GM23338 (cell line): ENCODE measurements at regions not wholly inside any gene's neighbourhood (a gene's known extent, or its start where the extent isn't known, plus 50 kb on each side); places are given as distances from the start of the nearest gene placed in this dataset.

Experiments
- ATAC-seq: fragments of 200-7000 bp; cut with Tn5 transposase; 3 replicates; pipeline ENCODE4 v1.9.1; 2020
- DNase-seq: peaks from one replicate; pipeline ENCODE4 v3.0.0-alpha.2; 2015; ENCODE audit warnings: low spot score
- H2AFZ ChIP-seq: fragments of 200-600 bp; sonication (generic); 2 replicates; pipeline ENCODE4 v1.8.0; 2016; ENCODE audit warnings: antibody characterized with exemption, mild to moderate bottlenecking, moderate library complexity
- H3F3A ChIP-seq: fragments of 200-600 bp; sonication (generic); replicated peaks from 2 replicates; pipeline ENCODE4 v1.8.0; 2017; ENCODE audit warnings: antibody characterized with exemption, mixed run types, low read depth
- H3K27ac ChIP-seq: fragments of 200-600 bp; sonication (generic); 2 replicates; pipeline ENCODE4 v1.6.1; 2016; ENCODE audit warnings: low read depth
- H3K27me3 ChIP-seq: fragments of 200-600 bp; sonication (generic); 2 replicates; pipeline ENCODE4 v1.8.0; 2016; ENCODE audit warnings: mild to moderate bottlenecking, mixed run types, moderate library complexity; ENCODE audit not compliant: insufficient read depth
- H3K36me3 ChIP-seq: fragments of 200-600 bp; sonication (generic); 2 replicates; pipeline ENCODE4 v1.8.0; 2016; ENCODE audit warnings: mild to moderate bottlenecking; ENCODE audit not compliant: insufficient read depth
- H3K4me1 ChIP-seq: fragments of 200-600 bp; sonication (generic); 2 replicates; pipeline ENCODE4 v1.8.0; 2016; ENCODE audit warnings: mild to moderate bottlenecking, moderate library complexity; ENCODE audit not compliant: insufficient read depth
- H3K4me2 ChIP-seq: fragments of 200-600 bp; sonication (generic); 2 replicates; pipeline ENCODE4 v1.7.1; 2017; ENCODE audit warnings: mixed run types
- H3K4me3 ChIP-seq: fragments of 200-600 bp; sonication (generic); 2 replicates; pipeline ENCODE4 v1.6.1; 2016; ENCODE audit warnings: mixed run types
- H3K79me2 ChIP-seq: fragments of 200-600 bp; sonication (generic); replicated peaks from 2 replicates; pipeline ENCODE4 v1.8.0; 2017; ENCODE audit warnings: mild to moderate bottlenecking; ENCODE audit not compliant: insufficient read depth
- H3K9me2 ChIP-seq: fragments of 200-600 bp; sonication (generic); 2 replicates; pipeline ENCODE4 v1.8.0; 2017; ENCODE audit not compliant: insufficient read depth
- H4K20me1 ChIP-seq: fragments of 200-600 bp; sonication (generic); replicated peaks from 2 replicates; pipeline ENCODE4 v1.8.0; 2017; ENCODE audit warnings: mild to moderate bottlenecking; ENCODE audit not compliant: insufficient read depth
- H3K27ac Mint-ChIP-seq: 2 replicates; pipeline ENCODE4 v1.8.0; 2020; ENCODE audit warnings: inconsistent platforms, mild to moderate bottlenecking, moderate library complexity, mixed read lengths
- H3K27me3 Mint-ChIP-seq: 3 replicates; pipeline ENCODE4 v1.8.0; 2022; ENCODE audit warnings: low read depth, mild to moderate bottlenecking, moderate library complexity, mixed read lengths, inconsistent platforms; ENCODE audit not compliant: insufficient read depth, poor library complexity
- H3K36me3 Mint-ChIP-seq: 3 replicates; pipeline ENCODE4 v1.8.0; 2021; ENCODE audit warnings: low read depth, mild to moderate bottlenecking, inconsistent platforms, moderate library complexity, mixed read lengths
- H3K4me1 Mint-ChIP-seq: 3 replicates; pipeline ENCODE4 v1.8.0; 2020; ENCODE audit warnings: mild to moderate bottlenecking, inconsistent platforms, mixed read lengths
- H3K4me3 Mint-ChIP-seq: 3 replicates; pipeline ENCODE4 v1.8.0; 2021; ENCODE audit warnings: moderate library complexity, mild to moderate bottlenecking, inconsistent platforms, mixed read lengths
- H3K9me3 Mint-ChIP-seq: 3 replicates; pipeline ENCODE4 v1.8.0; 2020; ENCODE audit warnings: moderate library complexity, mild to moderate bottlenecking, inconsistent platforms, mixed read lengths
- EZH2 ChIP-seq: fragments of 200-600 bp; sonication (generic); IDR thresholded peaks from one replicate; pipeline ENCODE4 v1.8.0; 2017; ENCODE audit warnings: antibody characterized with exemption, mild to moderate bottlenecking, low read depth; ENCODE audit not compliant: unreplicated experiment
- EZH2phosphoT487 ChIP-seq: fragments of 200-600 bp; sonication (generic); IDR thresholded peaks from one replicate; pipeline ENCODE4 v1.8.1; 2018; ENCODE audit warnings: antibody characterized with exemption; ENCODE audit not compliant: unreplicated experiment
- JUNB ChIP-seq: IDR thresholded peaks from one replicate; pipeline ENCODE4 v1.6.1; 2016; ENCODE audit warnings: antibody characterized with exemption; ENCODE audit not compliant: unreplicated experiment
- NANOG ChIP-seq: IDR thresholded peaks from 2 replicates; pipeline ENCODE4 v1.6.1; 2016; ENCODE audit warnings: antibody characterized with exemption, borderline replicate concordance
- STAT1 ChIP-seq: IDR thresholded peaks from one replicate; pipeline ENCODE4 v1.6.1; 2016; ENCODE audit warnings: antibody characterized with exemption; ENCODE audit not compliant: unreplicated experiment
- ZNF114 ChIP-seq: fragments of 250-450 bp; sonication (Bioruptor Pico); IDR thresholded peaks from 2 replicates; pipeline ENCODE4 v1.5.0; 2020; ENCODE audit warnings: mild to moderate bottlenecking, moderate library complexity
- ZNF331 ChIP-seq: fragments of 250-450 bp; sonication (Bioruptor Pico); IDR thresholded peaks from 2 replicates; pipeline ENCODE4 v1.5.0; 2020; ENCODE audit warnings: low read depth, mild to moderate bottlenecking, moderate library complexity
- TF ChIP-seq, protein P1 (sequence below), 2 experiments: fragments of 200-600 bp in 1 of 2; sonication (generic) in 1 of 2; conservative IDR thresholded peaks; 2 replicates each; pipeline versions ENCODE4 v1.5.1 to v1.6.1; 2016 to 2017; ENCODE audit warnings: antibody characterized with exemption in 2 of 2, low read depth in 2 of 2, mild to moderate bottlenecking in 2 of 2, moderate library complexity in 1 of 2
- TF ChIP-seq, protein P2 (sequence below): IDR thresholded peaks from 2 replicates; pipeline ENCODE4 v1.6.1; 2016; ENCODE audit warnings: antibody characterized with exemption
- TF ChIP-seq, protein P3 (sequence below): fragments of 250-450 bp; sonication (Bioruptor Pico); IDR thresholded peaks from 2 replicates; pipeline ENCODE4 v1.5.0; 2020; ENCODE audit warnings: mild to moderate bottlenecking, moderate library complexity
- TF ChIP-seq, protein P4 (sequence below): IDR thresholded peaks from one replicate; pipeline ENCODE4 v1.6.1; 2018; ENCODE audit warnings: antibody characterized with exemption; ENCODE audit not compliant: unreplicated experiment

DNA sequence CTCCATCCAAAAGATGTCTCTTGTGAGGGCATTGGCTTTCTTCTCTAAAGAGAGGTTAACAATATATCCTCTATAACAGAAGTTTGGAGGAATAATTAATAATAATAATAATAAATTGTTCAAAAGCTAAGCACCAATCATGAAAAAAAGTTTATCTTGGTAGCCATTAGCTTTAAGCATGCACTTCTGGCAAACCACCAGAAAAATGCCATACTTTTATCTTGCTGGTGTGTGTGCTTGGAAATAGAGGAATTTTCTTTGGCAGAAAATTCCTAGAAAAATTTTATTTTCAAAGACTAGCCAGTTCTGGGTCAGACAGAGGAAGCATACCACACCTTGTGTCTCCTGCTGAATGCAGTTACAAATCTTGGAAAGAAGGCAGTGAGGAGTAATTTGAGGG lies 52.5 kb upstream of the NPY start:
- Histone ChIP-seq H3K79me2 (no peaks in the 10 kb centered on the region), H3K27me3 (no peaks in the 10 kb centered on the region), H4K20me1 (no peaks in the 10 kb centered on the region), H3K9me2 (0 out of 2 replicates have a peak, but pooled peaks cover 4% of the 10 kb centered on the region), H3K27ac (no peak overlapping the region), H3F3A (no peaks in the 10 kb centered on the region), H3K36me3 (no peaks in the 10 kb centered on the region), H3K4me1 (peaks cover 45% of the 10 kb centered on the region), H3K4me3 (no peak overlapping the region), H3K4me2 (no peak overlapping the region), H2AFZ (no peak overlapping the region)
- no peaks in the 10 kb centered on the region for H3K36me3 Mint-ChIP-seq
- H3K4me3 Mint-ChIP-seq, result no peak overlapping the region
- H3K9me3 Mint-ChIP-seq, result no peaks in the 10 kb centered on the region
- ATAC-seq, result no peak
- no peak overlapping the region for H3K27ac Mint-ChIP-seq
- peaks cover 2% of the 10 kb centered on the region for H3K27me3 Mint-ChIP-seq
- peaks cover 43% of the 10 kb centered on the region for H3K4me1 Mint-ChIP-seq
- no peak for DNase-seq
- no peak for TF ChIP-seq ZNF331 (CRISPR knock-in tag)
- no peak for TF ChIP-seq JUNB
- no peak for TF ChIP-seq EZH2phosphoT487
- TF ChIP-seq, protein P1, sequence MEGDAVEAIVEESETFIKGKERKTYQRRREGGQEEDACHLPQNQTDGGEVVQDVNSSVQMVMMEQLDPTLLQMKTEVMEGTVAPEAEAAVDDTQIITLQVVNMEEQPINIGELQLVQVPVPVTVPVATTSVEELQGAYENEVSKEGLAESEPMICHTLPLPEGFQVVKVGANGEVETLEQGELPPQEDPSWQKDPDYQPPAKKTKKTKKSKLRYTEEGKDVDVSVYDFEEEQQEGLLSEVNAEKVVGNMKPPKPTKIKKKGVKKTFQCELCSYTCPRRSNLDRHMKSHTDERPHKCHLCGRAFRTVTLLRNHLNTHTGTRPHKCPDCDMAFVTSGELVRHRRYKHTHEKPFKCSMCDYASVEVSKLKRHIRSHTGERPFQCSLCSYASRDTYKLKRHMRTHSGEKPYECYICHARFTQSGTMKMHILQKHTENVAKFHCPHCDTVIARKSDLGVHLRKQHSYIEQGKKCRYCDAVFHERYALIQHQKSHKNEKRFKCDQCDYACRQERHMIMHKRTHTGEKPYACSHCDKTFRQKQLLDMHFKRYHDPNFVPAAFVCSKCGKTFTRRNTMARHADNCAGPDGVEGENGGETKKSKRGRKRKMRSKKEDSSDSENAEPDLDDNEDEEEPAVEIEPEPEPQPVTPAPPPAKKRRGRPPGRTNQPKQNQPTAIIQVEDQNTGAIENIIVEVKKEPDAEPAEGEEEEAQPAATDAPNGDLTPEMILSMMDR (conservative IDR thresholded peaks at IDR 0.05; ENCODE audit: low read depth in 2 of 2), result no peak
- no peak for TF ChIP-seq STAT1
- TF ChIP-seq NANOG, result no peak
- no peak for TF ChIP-seq ZNF114 (CRISPR knock-in tag)
- TF ChIP-seq, protein P2, sequence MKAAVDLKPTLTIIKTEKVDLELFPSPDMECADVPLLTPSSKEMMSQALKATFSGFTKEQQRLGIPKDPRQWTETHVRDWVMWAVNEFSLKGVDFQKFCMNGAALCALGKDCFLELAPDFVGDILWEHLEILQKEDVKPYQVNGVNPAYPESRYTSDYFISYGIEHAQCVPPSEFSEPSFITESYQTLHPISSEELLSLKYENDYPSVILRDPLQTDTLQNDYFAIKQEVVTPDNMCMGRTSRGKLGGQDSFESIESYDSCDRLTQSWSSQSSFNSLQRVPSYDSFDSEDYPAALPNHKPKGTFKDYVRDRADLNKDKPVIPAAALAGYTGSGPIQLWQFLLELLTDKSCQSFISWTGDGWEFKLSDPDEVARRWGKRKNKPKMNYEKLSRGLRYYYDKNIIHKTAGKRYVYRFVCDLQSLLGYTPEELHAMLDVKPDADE, result no peak
- TF ChIP-seq, protein P3, sequence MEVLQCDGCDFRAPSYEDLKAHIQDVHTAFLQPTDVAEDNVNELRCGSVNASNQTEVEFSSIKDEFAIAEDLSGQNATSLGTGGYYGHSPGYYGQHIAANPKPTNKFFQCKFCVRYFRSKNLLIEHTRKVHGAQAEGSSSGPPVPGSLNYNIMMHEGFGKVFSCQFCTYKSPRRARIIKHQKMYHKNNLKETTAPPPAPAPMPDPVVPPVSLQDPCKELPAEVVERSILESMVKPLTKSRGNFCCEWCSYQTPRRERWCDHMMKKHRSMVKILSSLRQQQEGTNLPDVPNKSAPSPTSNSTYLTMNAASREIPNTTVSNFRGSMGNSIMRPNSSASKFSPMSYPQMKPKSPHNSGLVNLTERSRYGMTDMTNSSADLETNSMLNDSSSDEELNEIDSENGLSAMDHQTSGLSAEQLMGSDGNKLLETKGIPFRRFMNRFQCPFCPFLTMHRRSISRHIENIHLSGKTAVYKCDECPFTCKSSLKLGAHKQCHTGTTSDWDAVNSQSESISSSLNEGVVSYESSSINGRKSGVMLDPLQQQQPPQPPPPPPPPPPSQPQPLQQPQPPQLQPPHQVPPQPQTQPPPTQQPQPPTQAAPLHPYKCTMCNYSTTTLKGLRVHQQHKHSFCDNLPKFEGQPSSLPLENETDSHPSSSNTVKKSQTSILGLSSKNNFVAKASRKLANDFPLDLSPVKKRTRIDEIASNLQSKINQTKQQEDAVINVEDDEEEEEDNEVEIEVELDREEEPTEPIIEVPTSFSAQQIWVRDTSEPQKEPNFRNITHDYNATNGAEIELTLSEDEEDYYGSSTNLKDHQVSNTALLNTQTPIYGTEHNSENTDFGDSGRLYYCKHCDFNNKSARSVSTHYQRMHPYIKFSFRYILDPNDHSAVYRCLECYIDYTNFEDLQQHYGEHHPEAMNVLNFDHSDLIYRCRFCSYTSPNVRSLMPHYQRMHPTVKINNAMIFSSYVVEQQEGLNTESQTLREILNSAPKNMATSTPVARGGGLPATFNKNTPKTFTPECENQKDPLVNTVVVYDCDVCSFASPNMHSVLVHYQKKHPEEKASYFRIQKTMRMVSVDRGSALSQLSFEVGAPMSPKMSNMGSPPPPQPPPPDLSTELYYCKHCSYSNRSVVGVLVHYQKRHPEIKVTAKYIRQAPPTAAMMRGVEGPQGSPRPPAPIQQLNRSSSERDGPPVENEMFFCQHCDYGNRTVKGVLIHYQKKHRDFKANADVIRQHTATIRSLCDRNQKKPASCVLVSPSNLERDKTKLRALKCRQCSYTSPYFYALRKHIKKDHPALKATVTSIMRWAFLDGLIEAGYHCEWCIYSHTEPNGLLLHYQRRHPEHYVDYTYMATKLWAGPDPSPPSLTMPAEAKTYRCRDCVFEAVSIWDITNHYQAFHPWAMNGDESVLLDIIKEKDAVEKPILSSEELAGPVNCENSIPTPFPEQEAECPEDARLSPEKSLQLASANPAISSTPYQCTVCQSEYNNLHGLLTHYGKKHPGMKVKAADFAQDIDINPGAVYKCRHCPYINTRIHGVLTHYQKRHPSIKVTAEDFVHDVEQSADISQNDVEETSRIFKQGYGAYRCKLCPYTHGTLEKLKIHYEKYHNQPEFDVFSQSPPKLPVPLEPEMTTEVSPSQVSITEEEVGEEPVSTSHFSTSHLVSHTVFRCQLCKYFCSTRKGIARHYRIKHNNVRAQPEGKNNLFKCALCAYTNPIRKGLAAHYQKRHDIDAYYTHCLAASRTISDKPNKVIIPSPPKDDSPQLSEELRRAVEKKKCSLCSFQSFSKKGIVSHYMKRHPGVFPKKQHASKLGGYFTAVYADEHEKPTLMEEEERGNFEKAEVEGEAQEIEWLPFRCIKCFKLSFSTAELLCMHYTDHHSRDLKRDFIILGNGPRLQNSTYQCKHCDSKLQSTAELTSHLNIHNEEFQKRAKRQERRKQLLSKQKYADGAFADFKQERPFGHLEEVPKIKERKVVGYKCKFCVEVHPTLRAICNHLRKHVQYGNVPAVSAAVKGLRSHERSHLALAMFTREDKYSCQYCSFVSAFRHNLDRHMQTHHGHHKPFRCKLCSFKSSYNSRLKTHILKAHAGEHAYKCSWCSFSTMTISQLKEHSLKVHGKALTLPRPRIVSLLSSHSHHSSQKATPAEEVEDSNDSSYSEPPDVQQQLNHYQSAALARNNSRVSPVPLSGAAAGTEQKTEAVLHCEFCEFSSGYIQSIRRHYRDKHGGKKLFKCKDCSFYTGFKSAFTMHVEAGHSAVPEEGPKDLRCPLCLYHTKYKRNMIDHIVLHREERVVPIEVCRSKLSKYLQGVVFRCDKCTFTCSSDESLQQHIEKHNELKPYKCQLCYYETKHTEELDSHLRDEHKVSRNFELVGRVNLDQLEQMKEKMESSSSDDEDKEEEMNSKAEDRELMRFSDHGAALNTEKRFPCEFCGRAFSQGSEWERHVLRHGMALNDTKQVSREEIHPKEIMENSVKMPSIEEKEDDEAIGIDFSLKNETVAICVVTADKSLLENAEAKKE (CRISPR knock-in tag), result no peak
- no peak for TF ChIP-seq EZH2
- TF ChIP-seq, protein P4, sequence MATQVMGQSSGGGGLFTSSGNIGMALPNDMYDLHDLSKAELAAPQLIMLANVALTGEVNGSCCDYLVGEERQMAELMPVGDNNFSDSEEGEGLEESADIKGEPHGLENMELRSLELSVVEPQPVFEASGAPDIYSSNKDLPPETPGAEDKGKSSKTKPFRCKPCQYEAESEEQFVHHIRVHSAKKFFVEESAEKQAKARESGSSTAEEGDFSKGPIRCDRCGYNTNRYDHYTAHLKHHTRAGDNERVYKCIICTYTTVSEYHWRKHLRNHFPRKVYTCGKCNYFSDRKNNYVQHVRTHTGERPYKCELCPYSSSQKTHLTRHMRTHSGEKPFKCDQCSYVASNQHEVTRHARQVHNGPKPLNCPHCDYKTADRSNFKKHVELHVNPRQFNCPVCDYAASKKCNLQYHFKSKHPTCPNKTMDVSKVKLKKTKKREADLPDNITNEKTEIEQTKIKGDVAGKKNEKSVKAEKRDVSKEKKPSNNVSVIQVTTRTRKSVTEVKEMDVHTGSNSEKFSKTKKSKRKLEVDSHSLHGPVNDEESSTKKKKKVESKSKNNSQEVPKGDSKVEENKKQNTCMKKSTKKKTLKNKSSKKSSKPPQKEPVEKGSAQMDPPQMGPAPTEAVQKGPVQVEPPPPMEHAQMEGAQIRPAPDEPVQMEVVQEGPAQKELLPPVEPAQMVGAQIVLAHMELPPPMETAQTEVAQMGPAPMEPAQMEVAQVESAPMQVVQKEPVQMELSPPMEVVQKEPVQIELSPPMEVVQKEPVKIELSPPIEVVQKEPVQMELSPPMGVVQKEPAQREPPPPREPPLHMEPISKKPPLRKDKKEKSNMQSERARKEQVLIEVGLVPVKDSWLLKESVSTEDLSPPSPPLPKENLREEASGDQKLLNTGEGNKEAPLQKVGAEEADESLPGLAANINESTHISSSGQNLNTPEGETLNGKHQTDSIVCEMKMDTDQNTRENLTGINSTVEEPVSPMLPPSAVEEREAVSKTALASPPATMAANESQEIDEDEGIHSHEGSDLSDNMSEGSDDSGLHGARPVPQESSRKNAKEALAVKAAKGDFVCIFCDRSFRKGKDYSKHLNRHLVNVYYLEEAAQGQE, result no peak
